ENCODE measurements at regions not wholly inside any gene's neighbourhood (a gene's known extent, or its start where the extent isn't known, plus 50 kb on each side); places are given as distances from the start of the nearest gene placed in this dataset.
"Not testable (repeated sequence)": the region's sequence is repeated elsewhere in the genome, so short reads cannot be mapped to it uniquely, and the experiment has no call there.

DNA sequence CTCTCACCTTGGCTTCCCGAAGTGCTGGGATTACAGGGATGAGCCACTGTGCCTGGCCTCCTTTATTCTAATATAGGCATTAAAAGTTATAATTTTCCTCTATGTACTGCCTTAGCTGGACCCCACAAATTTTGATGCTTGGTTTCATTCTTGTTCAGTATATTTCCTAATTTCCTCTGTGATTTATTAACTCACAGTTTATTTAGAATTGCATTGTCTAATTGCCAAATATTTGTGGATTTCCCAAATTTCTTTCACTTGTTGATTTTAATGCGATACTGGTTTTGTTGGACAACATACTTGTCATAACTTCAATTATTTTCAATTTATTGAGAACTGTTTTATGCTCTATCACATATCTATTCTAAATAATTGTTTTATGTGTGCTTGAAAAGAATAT lies 366.0 kb downstream of the OMA1 start:
- DNase-seq: no peak

GRCh38 chr1:58169160-58169559 lies 377.4 kb downstream of the OMA1 start:
- not testable (repeated sequence) for DNase-seq

DNA sequence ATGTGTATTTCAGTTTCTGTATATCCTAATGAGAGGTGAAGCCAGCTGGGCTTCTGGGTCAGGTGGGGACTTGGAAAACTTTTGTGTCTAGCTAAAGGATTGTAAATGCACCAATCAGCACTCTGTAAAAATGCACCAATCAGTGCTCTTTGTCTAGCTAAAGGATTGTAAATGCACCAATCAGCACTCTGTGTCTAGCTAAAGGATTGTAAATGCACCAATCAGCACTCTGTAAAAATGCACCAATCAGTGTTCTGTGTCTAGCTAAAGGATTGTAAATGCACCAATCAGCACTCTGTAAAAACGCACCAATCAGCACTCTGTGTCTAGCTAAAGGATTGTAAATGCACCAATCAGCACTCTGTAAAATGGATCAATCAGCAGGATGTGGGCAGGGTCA lies 379.4 kb downstream of the OMA1 start:
- not testable (repeated sequence) for DNase-seq

- no peak for DNase-seq
Measured at GRCh38 chr1:58166417-58166816, 380.1 kb downstream of the OMA1 start.

GRCh38 chr1:58165073-58165472 lies 381.5 kb downstream of the OMA1 start:
- DNase-seq: no peak

- DNase-seq: no peak
Measured at GRCh38 chr1:58162952-58163550, 383.5 kb downstream of the OMA1 start.

DNA sequence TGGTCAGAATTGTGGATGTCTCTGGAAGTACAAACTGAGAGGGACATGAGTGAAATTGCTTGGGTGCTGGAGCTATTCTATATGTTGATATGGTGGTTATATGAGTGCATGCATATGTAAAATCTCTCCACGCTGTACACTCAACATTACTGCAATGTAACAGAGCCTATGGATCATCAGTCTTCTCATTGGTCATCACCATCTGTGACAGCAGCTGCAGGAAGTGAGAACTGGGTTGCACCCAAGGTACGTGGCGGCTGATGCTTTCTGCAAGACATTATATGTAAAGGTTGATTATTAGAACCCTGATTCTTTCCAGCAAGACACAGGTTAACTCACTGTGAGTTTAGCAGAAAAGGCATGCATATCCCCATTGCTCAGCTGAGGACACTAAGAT lies 387.1 kb downstream of the OMA1 start:
- DNase-seq: no peak

DNA sequence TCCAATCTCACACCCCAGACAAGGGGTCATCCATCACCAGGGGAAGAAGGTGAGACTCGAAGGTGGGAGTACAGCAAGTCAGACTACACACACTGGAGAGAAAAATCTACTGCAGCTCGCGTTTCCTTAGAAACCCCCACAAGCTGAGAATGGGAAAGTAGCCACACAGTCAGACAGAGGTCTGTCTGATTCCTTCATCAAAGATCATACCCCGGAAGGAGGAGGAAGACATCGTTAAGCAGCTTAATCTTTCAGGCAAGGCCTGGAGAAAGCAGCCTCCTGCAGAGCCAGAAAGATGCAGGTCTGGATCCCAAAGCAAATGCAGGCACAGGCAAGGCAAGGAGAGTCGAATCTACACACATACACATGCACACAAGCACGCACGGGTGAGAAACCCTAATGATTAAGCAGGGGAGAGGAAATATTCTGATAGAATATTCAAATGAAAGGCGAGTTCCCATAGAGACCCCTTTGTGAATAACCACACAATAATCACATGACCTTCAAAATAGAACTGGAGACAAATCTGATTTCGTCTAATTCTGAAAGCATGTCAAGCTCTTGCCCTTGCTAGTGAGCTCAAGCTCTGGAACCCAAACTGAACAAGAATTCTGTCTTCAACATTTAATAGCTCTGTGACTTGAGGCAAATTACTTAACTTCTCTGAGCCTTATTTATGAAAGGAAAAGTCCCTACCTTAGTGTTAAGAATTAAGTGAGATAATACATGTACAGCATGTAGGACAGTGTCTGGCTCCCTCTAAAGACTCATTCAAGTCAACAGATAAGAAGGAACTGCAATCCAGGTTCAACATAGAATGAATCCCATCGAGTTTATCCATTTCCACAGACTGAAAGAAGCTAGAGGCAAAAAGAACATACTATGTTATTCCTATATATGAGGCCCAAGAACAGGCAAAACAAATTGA lies 387.8 kb downstream of the OMA1 start:
- DNase-seq: no peak

- no peak for DNase-seq
Measured at GRCh38 chr1:58158016-58158415, 388.5 kb downstream of the OMA1 start.

- no peak for DNase-seq
Measured at GRCh38 chr1:58157256-58157655, 389.3 kb downstream of the OMA1 start.

GRCh38 chr1:58156831-58157230 lies 389.7 kb downstream of the OMA1 start:
- no peak for DNase-seq

GRCh38 chr1:58156124-58156468 lies 390.4 kb downstream of the OMA1 start:
- no peak for DNase-seq

- DNase-seq: no peak
Measured at GRCh38 chr1:58155418-58156123, 391.0 kb downstream of the OMA1 start.

GRCh38 chr1:58154256-58154655 lies 392.3 kb downstream of the OMA1 start:
- DNase-seq: no peak

DNA sequence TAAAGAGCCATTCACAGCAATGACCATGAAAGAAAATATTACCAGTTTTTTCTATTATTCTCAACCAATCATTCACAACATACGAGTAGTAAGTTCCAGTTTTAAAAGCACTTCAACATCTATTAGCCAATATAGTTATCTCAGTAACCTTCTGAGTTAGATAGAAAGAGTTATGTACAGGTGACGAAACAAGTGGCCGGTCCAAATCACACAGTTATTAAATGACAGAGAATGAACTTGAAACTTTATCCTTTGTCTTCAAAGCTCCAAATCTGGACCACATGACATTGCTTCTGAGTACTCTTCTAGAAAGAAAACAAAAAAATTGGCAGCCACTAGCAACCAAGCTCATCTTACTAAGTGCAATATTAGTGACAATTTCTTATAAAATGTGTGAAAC lies 393.8 kb downstream of the OMA1 start:
- no peak for DNase-seq

GRCh38 chr1:58149271-58149812 lies 397.2 kb downstream of the OMA1 start:
- DNase-seq: no peak

DNA sequence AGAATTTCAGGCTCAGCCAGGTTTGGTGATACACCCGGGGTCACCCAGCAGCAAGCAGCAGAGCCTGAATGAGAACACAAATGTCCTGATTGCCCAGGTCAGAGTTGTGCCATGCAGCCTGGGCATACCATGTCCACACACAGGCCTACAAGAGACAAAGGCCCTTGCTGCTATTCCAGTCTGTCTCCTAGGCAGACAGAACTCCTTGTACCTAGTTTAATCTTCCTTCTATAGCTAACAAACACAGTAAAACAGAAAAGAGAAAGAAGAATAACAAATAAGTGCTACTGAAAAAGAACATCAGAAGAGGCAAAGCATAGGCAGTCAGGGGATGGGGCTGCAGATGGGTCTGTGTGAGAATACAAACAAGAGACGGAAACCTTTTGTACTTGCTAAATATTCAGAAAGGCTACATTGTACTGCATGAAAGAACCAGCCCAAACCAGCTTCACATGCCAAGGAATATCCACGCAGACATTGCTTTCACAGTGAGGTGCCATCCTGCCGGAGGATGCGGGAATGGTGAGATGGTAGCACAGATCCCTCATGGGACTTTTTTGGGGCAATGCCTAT lies 401.7 kb downstream of the OMA1 start:
- no peak for DNase-seq

DNA sequence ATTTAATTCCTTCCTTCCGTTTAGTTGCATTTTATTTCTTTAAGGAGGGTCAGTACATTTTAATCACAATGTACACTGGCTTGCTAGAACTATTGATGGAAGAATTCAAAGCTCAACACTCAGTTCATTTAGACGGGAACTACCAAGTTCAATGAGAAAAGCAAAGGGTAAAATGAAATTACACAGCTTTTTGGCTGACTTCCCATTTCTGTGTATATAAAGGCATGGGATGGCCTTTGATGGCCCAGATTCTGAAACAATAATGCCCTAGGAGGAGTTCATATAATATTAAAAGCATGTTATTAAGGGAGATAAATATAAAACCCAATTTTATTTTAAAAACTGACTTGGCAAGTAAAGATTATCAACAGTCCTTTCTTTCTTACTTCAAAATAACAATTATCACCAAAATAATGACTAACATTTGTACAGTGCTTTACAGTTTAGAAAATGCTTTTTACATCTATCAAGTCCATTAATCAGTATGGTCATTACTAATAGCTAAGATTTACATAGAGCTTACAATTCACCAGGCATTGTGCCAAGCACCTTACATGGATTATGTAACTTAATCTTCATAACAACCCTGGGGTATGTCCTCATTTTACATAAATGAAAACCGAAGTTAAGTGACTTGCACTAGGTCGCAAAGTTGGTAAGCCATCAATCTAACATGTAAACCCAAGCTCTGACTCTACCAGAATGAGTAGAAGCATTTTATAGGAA lies 402.4 kb downstream of the OMA1 start:
- DNase-seq: no peak

DNA sequence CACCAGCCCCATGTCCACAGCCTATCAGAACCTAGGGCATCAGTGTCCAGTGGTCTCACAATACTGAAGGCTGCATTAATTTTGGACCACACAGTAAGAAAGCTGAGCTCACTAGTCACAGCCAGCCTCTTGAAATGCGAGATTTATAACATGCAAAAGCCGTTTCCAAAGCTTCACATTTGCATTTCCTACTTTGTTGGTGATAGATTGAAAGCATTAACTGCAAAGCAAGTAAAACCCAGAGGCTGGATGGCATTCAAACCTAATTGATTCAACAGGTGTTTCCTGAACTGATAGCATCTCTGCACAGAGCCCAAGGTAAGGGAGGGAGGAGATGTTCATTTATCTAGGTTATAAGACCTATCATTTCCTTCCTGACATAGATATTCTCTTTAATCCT lies 410.1 kb downstream of the OMA1 start:
- no peak for DNase-seq

DNA sequence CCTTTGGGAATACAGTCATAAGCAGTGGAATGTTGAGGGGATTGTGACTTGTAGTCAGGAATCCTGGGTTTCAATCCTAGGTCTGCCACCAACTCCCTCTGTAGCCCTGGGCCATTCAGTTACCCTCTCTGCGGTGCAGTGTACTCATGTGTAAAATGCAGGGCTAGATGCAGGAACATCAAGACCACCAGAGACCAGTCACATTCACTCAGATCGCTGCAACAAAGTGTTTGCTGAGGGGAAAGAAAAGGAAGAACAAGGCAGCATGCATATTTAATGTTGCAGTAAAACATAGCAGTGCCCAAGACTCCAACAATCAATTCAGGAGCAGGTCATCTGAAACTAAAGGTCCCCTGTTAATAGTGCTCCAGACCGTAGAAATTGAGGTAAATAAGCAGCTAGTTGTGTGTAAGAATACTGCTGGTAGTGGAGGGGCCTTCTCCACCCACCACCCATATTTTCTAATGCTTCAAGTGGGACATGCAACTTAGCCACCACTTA lies 410.7 kb downstream of the OMA1 start:
- DNase-seq: no peak

DNA sequence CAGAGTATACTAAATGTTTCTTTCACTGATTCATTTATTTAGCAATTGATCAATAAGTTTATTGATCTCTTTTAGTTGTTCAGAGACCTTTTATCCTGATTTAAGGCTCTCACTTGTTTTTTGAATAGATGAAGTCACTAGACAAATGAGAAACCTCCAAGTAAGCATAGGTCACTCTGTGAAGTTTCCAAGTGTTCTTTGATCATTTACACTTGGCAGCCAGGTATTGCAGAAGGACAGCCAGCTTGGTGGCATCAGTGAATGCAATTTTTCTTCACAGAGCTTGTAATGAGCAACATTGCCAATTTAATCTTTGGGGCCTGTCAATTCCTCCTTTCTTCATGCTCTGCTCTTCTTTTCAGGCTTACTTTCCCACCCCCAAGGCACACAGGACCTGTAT lies 413.0 kb downstream of the OMA1 start:
- no peak for DNase-seq

DNA sequence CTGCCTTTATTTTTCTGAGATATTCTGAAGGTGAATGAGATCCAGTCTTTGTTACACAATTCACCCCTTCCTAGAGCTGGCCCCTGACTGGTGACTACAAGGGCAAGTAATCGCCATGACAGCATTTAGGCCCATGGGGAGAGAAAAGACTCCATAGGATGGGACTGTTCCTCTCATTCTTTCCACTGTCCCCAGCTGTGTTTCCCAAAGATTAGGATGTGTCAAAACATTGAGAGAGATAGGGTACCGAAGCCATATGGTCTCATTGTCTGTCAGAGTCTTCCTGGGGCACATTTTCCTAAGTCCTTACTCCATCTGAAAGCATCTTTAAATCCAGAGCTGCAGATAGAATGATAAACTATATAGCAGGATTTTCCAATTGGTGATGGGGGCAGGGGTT lies 423.5 kb downstream of the OMA1 start:
- no peak for DNase-seq
